Adrenal gland (tissue), 9 donors: ENCODE measurements at regions not wholly inside any gene's neighbourhood (a gene's known extent, or its start where the extent isn't known, plus 50 kb on each side); places are given as distances from the start of the nearest gene placed in this dataset.

Experiments used
- DNase-seq, 7 donors: peaks; one replicate each; pipeline ENCODE4 v3.0.0-alpha.2; 2019 to 2020
- H3K27ac ChIP-seq, 5 donors: fragments of 200-600 bp; sonication (generic) in 4 of 5; 1 replicate in 3 of 5; 2 replicates in 2 of 5; pipeline versions ENCODE4 v1.5.1 to v1.8.0; 2016 to 2020; ENCODE audit warnings: mild to moderate bottlenecking in 1 of 5
- H3K27me3 ChIP-seq: fragments of 200-600 bp; 2 replicates; pipeline ENCODE4 v1.8.0; 2021
- H3K36me3 ChIP-seq, 2 donors: fragments of 200-600 bp; replicated peaks in 1 of 2; 1 replicate in 1 of 2; 2 replicates in 1 of 2; pipeline versions ENCODE4 v1.5.1 to v1.8.0; 2018 to 2022
- H3K4me1 ChIP-seq, 2 donors: fragments of 200-600 bp; replicated peaks in 1 of 2; 1 replicate in 1 of 2; 2 replicates in 1 of 2; pipeline versions ENCODE4 v1.5.1 to v1.8.0; 2018 to 2021
- H3K4me3 ChIP-seq, 4 donors: fragments of 200-600 bp; sonication (generic) in 3 of 4; one replicate each; pipeline ENCODE4 v1.5.1; 2016 to 2018
- H3K9me3 ChIP-seq, 3 donors: fragments of 200-600 bp; sonication (generic) in 1 of 3; replicated peaks in 1 of 3; 1 replicate in 2 of 3; 2 replicates in 1 of 3; pipeline versions ENCODE4 v1.5.1 to v1.8.0; 2016 to 2021
- CTCF ChIP-seq, 6 experiments: fragments of 450-650 bp in 4 of 6; fragments of 200-600 bp in 2 of 6; sonication (generic) in 1 of 6; IDR thresholded peaks; 1 replicate in 5 of 6; 2 replicates in 1 of 6; pipeline versions ENCODE4 v1.5.1 to v1.8.0; 2016 to 2021; ENCODE audit warnings: antibody characterized with exemption in 6 of 6, mild to moderate bottlenecking in 2 of 6, moderate library complexity in 1 of 6
- POLR2A ChIP-seq, 2 donors: fragments of 450-650 bp; IDR thresholded peaks; one replicate each; pipeline ENCODE4 v1.6.1; 2017; ENCODE audit warnings: antibody characterized with exemption in 2 of 2, mild to moderate bottlenecking in 2 of 2, moderate library complexity in 1 of 2
- WGBS, 4 donors: extraction: QIAGEN DNeasy Blood & Tissue Kit in 2 of 4; methylation state at CpG; one replicate each; pipeline versions ENCODE4 v1.1.5 to v1.1.7; 2013 to 2017; 5-methylcytosine and 5-hydroxymethylcytosine counted together
- intact Hi-C, 2 donors: fragments of 100-400 bp; cut with DNase I; formaldehyde crosslinking; loops; one replicate each; pipeline versions ENCODE4 v1.14.1 to v1.15.0; 2022 to 2023
- donor health status: healthy with polysubstance abuse.
- donor health status: Bipolar disorder and iron deficiency.
- donor health status: DM: yes; HTN: yes; CAD: no.
- donor health status: DM: no; HTN: no; CAD: no.
- donor health status: DM: no; HTN: no; CAD: no.

- no peaks in the 10 kb centered on the region for H3K36me3 ChIP-seq
Measured at GRCh38 chr4:171432536-171432935, 380.7 kb upstream of the GALNTL6 start.

GRCh38 chr4:171430495-171430894, 382.7 kb upstream of the GALNTL6 start:
- Histone ChIP-seq H3K4me3 (no peak overlapping the region), H3K27me3 (no peaks in the 10 kb centered on the region), H3K4me1 (no peaks in the 10 kb centered on the region), H3K27ac (no peak overlapping the region), H3K9me3 (no peaks in the 10 kb centered on the region), H3K36me3 (no peaks in the 10 kb centered on the region)
- DNase-seq = no peak
- intact Hi-C loops = no loop called here
- WGBS, 4 donors = 87 to 95% (median 91%) methylated on average over 3 of the region's 3 CpGs
- no peak for TF ChIP-seq POLR2A (IDR thresholded peaks at IDR 0.05)
- TF ChIP-seq CTCF (IDR thresholded peaks at IDR 0.05) = no peak

More at GRCh38 chr4:171432536-171432935, 380.7 kb upstream of the GALNTL6 start:
- Histone ChIP-seq H3K4me3 (no peak overlapping the region), H3K27me3 (no peaks in the 10 kb centered on the region), H3K4me1 (no peaks in the 10 kb centered on the region), H3K9me3 (no peaks in the 10 kb centered on the region), H3K27ac (no peak overlapping the region)
- intact Hi-C loops = no loop called here
- no peak for TF ChIP-seq POLR2A (IDR thresholded peaks at IDR 0.05)
- no peak for TF ChIP-seq CTCF (IDR thresholded peaks at IDR 0.05)
- no peak for DNase-seq

GRCh38 chr4:171397175-171397574, 416.0 kb upstream of the GALNTL6 start:
- H3K27ac ChIP-seq = no peak overlapping the region
- H3K36me3 ChIP-seq = no peaks in the 10 kb centered on the region
- DNase-seq = no peak
- TF ChIP-seq POLR2A (IDR thresholded peaks at IDR 0.05) (no peak), CTCF (IDR thresholded peaks at IDR 0.05) (no peak)
- whole genome bisulfite sequencing, 4 donors = 87 to 94% (median 91%) methylated on average over 6 of the region's 6 CpGs
- intact Hi-C loops = no loop called here
- H3K9me3 ChIP-seq = no peaks in the 10 kb centered on the region
- no peaks in the 10 kb centered on the region for H3K27me3 ChIP-seq
- H3K4me1 ChIP-seq = no peaks in the 10 kb centered on the region
- H3K4me3 ChIP-seq = no peak overlapping the region

GRCh38 chr4:171390626-171391025, 422.6 kb upstream of the GALNTL6 start:
- Histone ChIP-seq H3K27me3 (no peaks in the 10 kb centered on the region), H3K27ac (no peak overlapping the region), H3K9me3 (no peaks in the 10 kb centered on the region), H3K4me1 (no peaks in the 10 kb centered on the region), H3K36me3 (no peaks in the 10 kb centered on the region), H3K4me3 (no peak overlapping the region)
- DNase-seq = no peak
- 49 to 65% (median 56%) methylated on average over 3 of the region's 3 CpGs for WGBS, 4 donors
- intact Hi-C loops = no loop called here
- TF ChIP-seq CTCF (IDR thresholded peaks at IDR 0.05) (no peak), POLR2A (IDR thresholded peaks at IDR 0.05) (no peak)
